GM19324 (cell line): ENCODE measurements at regions not wholly inside any gene's neighbourhood (a gene's known extent, or its start where the extent isn't known, plus 50 kb on each side); places are given as distances from the start of the nearest gene placed in this dataset.
A peak's percentile ranks its signal among the peaks of the same experiment; 100 is the strongest.
"Not testable (repeated sequence)": the region's sequence is repeated elsewhere in the genome, so short reads cannot be mapped to it uniquely, and the experiment has no call there.

Source experiments
- ATAC-seq: cut with Tn5 transposase; IDR thresholded peaks from one replicate; pipeline ENCODE4 v1.9.1; 2021; ENCODE audit warnings: mild to moderate bottlenecking, moderate library complexity; ENCODE audit not compliant: unreplicated experiment, low FRiP score

DNA sequence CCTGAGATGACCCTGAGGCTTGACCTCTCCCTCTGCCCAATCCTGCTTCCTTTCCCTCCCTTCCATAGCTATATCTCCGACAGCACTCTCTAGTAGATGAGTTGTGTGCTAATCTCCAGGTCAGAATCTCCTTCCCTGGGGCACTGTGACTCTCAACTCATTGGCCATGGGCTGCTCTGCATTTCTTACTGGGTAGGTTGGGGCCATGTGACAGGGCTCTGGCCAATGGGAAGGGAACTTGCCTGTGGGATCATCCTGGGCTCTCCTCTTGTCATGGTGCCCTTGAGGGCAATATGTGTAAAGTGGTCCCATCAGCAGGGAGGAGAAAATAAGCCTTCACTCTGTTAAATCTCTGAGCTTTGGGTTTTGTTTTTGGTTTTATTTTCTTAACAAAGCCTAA, 80.1 kb upstream of the ANKRD1 start:
- ATAC-seq: no peak

DNA sequence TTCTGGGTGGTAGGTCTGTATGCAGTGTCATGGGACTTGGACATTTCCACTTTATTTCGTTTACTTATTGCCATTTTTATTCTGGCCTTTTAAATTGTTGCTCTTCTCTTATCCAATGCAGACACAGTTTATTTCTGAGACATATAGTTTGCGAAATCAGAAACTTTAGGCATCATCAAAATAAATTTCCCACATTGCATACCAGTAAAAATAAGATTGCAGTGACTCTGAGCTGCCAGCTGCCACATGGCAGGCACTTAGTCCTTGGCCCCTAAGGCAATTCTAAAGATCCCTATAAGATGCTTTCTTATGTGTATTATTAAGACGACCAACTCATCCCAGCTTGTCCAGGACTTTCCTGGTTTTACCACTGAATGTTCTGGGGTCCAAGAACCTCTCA, 81.8 kb upstream of the ANKRD1 start:
- no peak for ATAC-seq

DNA sequence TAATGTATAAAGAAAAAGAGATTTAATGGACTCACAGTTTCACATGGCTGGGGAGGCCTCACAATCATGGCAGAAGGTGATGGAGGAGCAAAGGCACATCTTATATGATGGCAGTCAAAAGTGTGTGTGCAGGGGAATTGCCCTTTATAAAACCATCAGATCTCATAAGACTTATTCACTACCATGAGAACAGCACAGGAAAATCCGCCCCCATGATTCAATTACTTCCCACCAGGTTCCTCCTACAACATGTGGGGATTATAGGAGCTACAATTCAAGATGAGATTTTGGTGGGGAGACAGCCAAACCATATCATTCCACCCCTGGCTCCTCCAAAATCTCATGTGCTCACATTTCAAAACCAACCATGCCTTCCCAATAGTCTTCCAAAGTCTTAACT, 82.5 kb upstream of the ANKRD1 start:
- not testable (repeated sequence) for ATAC-seq

DNA sequence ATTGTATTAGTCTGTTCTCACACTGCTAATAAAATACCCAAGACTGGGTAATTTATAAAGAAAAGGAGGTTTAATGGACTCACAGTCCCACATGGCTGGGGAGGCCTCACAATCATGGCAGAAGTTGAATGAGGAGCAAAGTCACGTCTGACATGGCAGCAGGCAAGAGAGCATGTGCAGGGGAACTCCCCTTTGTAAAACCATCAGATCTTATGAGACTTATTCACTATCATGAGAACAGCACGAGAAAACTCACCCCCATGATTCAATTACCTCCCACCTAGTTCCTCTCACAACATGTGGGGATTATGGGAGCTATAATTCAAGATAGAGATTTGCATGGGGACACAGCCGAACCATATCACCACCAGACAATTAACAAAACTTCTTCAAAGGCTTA, 84.4 kb upstream of the ANKRD1 start:
- not testable (repeated sequence) for ATAC-seq

DNA sequence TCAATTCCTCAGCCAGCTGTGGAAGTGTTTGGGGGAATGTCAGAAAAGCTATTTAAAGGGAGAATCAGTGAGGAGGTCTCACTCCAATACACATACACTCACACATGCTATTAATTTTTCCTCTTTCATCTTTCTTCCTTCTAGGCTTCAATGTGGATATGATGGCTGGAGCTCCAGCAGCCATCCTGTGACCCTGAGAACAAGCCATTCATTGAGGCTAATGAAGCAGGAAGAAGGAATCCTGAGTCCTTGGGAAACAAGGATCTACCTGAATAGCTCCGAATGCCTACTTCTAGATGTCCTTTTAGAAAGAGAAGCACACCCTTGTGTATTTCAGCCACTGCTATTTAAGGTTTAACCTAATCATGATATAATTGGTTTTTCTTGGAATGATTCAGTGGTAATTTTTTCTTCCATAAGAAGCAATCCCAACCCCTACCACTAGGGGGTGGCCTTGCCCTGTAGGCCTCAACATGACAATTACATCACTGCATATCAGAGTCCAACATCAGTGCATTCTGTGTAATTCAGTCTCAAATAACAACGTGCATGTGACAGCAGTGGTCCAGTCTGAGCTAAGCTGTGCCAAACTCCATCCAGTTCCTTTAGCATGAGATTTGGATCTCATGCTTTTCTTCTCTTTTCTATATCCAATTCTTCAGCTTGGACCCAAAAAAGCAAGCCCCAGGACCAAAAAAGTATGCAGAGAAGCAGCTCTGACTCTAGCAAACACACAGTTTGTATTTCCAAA, 85.3 kb upstream of the ANKRD1 start:
- ATAC-seq: peak; percentile 48

DNA sequence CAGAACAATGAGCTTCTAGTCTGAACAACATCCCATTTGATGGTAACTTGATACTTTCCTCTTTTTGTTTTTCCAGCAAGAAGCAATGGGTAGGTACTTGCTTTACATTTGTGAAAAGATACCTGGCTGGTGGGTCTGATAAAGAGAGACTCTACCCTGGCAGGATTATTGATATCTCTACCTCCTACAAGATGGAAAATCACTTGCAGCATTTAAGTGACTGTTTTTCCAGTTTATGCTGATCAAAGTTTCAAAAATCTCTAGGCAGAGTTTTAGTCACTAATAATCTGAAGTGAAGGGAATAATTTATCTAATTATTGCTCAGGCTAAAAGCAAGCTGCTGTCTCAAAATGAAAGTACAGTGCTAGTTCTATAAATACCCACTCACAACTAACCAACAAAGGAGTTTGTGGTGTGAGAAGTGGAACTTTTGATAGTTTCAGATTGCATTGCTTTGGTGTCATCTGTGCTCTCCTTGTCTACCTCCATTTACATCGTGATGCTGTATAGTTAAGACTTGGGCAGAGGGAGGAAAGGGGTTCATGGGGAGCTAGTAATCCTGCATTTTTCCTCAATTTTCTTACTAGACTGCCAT, 86.0 kb upstream of the ANKRD1 start:
- ATAC-seq: peak; percentile 87

DNA sequence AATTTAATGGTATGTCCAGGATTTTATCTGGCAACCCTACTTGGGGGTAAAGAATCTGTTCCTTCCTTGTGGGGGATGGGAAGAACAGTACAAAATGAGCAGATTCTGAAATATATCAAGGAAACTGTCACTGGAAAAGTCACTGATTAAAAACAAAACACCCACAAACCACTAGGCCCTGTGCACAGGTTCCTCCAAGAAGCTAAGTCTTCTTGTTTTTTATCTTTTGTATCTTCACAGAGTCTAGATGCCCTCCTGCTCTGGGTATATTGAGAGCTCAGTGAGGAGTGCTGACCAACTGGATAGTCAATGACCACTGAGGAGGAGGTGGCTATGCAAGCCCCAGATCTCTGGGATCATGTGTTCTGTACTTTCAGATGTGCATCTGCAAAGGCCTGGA, 86.8 kb upstream of the ANKRD1 start:
- no peak for ATAC-seq

DNA sequence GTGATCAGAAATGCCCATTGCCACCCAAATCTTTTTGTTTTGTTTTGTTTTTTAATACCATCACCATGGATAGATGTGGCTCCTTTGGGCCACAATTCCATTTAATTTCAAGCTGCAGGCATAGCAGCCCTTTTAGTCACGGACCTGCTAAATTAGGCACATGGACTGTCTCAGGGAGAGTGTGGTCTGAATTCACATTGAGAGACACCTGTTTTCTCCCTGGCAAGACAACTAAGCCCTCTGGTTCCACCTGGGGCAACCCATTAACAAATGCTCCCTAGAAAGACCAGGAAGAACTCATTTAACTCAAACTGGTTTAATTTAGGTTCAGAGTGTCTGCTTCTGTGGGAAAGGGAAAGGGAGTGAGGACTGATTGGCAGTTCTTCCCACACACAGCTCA, 88.2 kb upstream of the ANKRD1 start:
- ATAC-seq: no peak

DNA sequence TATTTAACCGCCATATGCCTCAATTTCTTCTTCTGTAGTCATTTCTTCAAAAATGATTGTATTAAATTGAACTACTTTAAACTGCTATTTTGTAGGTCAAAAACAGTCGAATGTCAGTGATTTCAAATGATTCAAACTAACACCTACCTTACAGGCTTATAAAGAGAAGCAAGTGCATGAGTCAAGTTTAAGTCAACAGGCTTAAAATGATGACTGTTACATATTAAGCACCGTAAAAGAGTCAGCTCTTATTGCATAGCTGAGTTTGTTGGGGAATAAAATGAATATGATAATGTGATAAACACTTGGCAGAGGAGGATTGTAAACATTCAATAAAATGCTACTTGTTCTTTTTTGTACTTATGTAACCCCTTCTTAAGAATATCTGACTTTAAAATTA, 90.1 kb upstream of the ANKRD1 start:
- no peak for ATAC-seq

DNA sequence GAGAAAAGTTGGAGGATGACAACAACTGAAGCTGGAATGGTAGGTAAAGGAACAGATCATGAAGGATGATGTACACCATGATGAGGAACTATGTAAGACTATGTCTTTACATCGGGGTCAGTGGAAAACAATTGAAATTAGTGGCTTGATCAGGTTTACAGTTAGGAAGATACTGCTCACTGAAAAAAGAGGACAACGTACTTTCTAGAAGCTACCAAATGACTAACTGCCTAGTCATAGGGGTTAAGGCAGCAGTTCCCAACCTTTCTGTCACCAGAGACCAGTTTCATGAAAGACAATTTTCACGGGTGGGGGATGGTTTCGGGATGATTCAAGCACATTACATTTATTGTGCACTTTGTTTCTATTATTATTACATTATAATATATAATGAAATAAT, 91.6 kb upstream of the ANKRD1 start:
- ATAC-seq: no peak

DNA sequence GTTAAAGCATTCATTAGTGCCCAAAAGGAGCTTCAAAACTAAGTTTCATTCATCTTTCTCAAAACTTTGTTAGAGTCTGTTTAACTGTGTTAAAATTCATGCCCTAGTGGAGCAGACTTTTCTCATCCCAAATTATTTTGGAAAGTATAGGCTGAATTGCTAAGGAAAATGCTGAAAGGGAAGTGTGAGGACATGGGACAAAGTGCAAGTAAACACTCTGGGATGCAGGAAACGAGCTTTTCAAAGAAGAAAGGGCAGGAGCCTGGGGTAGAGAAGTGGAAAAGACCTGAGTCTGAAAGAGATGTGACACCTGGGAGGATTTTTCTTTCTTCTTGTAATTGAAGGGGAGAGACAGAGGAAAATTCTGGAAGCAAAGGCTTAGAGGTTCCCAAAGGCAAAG, 93.1 kb upstream of the ANKRD1 start:
- ATAC-seq: no peak

DNA sequence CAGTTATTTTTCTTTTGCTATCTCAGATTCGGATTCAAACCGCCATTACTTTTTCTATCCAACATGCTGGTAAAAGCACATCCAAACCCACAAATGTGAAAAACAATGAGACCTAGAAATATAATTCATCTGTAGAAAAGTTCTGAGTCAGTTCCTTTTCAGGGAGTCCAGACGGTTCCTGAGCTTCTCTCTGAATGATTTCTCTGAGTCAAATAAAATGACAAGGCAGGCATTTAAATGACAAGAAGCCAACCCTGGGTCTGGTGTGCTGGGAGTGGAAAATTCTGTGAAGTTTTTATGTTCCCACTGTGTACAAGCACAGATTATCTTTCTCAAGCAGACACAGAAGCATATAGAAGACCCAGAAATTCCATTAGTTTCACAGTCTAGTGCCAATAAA, 96.3 kb upstream of the ANKRD1 start:
- ATAC-seq: no peak

DNA sequence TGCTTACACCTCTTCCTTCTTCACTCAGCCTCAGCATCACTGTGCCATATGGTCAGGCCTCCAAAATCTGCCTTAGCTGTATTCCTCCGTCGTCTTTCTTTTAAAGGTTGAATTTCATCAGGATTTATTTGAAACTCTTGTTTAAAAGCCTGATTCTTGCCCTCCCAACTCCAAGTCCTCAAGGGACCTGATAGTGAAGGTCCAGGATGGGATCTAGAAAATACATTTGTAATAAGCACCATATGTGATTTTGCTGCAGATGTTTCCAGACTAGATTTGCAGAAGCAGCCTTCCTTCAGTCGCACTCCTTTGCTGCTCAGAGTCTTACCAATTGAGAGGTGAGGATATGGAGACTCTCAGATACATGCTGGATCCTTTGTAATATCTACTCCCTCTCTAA, 101.0 kb upstream of the ANKRD1 start:
- no peak for ATAC-seq

DNA sequence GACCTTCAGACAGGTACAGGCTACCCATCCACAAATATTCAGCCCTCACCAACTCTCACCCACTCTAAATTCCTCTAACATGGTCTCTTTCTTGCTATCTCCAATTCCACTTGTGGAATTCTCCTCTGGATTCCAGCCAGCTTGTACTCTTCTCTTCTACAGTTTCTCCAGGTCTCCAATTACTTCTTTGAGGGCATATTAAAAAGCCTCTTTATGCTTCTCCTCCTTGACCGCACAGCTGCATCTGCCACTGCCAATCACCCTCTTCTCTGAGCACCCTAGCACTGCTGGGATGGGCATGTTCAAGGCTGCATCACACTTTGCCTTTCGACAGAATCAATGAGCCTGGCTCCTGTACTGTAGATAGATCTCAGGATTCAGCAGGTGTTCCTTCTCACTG, 101.5 kb upstream of the ANKRD1 start:
- ATAC-seq: no peak

DNA sequence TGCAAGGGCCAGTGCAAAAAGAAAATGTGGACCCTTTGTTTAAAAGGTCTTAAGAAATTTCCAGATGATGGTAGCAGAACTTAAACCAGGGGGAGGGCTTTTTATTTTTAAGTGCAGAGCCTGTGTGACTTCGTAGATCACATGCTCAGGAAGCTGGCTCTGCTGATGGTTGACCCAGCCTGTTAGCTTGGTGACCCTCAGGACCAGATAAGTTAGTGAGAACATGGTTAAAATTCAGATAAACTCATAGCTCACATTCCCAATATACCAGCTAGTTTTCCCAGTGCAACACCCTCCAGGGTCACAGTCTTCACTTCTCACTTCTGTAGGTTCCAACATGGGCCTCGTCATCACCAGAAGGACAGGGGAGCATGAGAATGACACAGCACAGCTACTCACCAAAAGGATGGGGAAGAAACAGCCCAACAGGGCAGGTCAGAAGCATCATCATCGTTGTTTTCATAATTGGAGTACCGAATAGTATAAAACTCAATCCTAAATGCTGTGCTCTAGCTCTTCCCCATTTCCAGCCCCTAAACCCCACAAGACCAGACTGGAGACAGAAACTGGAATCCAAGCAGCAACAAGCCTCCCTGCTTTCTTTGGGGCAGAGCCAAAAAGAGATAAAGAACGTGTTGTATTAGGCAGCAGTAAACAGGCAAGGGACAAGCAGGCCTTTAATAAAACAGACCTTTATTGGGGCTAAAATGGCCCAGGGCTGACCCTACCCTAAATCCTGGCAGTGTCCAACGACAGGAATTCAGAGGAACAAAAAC, 102.2 kb upstream of the ANKRD1 start:
- no peak for ATAC-seq

DNA sequence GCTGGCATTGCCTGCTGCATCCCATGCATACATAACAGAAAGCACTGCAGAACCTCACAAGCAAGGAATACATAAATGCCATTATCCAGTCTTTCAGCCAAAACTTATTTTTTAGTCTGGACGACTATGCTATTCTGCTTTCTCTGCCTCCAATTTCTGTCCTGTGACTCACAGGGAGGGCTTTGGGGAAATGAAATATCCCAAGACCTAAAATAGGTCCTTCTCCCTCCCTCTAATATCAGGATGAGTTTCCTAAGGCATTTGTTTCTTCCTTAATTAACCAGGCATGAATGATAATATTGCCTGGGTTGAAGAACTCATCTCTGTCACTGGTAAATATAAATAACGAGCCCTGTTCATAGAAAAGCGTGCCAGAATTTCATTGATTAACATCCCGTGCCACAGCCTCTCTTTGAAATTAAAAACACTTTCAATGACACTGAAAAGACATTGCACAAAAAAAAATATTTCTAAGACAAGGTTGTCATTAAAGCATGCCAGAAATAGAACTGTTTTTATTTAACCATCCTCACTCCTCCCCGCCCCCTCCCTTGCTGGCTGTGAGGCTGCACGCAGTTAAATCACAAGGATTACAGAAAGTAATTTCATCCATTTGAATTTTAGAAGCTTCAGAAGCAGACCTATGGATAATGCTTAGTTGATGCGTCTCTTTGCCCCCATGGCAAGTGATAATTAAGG, 103.0 kb upstream of the ANKRD1 start:
- no peak for ATAC-seq

DNA sequence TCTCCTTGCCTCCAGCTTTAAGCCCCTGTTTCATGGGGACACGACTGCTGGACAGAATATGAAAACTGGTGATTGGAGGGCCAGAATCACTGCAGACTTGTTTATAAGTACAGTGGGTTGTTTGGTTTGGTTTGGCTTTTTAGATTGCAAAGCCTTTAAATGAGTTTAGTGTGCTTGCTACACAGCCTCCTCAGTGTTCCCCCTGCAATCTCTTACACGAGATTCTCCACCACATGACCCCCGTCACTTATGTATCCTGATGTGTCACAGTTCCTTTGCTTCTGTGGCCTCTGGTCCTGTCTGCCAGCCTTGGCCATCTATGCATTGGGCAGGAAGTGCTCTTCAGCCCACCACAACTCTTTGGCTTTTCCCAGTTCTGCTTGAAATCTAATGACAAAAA, 103.7 kb upstream of the ANKRD1 start:
- no peak for ATAC-seq

DNA sequence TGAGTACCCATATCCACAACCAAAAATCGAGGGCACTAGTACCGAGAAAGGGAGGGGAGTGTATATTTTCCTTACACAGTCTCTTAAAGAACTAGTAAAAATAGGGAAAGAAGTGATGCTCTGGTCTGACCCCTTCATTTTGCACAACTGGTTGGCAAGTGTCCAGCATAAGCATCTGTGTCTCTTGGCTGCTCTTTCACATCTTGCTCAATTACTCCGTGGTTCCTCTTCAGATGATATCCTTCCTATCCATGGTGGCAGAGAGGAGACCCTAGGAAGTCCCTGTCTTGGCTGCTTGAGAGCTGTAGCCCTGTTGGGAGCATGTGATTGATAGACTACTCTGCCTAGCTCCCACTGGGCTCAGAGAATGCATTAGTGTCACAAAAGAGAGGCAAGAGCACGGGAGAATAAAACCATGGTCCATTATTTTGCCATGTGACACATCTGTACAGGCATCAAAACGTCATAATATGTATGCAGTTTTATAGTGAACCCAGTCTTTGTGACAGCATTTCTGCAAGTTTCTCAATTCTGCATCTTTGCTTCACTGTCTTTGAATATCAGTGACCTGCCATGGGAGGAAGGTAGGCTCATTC, 111.8 kb upstream of the ANKRD1 start:
- no peak for ATAC-seq

DNA sequence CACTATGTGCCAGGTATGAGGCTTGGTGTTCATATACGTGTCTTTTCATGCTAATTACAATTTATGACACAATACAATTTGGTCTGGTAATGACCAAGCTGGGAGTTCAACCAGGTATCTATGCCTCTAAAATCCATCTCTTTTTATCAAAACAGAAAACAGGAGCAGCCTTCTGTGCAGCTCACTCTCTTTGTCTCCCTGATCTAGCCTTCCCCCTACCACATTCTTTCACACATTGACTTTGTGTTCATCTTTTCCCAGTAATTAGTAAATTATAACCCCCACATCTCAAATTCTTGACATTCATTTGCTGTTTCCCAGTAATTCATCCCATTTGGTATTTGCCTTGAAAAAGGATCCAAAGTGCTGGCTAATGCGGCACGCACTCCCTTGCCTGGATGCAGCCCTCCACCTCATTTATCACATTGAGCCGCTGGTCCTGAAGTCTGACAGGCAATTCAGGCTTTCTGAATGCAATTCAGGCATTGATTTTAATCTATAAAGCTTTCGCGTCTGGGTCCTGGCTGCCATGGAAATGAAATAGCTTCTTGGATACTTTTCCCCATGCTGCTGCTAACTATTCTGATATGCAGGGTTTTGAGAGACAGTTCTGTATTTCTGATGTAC, 112.5 kb upstream of the ANKRD1 start:
- ATAC-seq: no peak

DNA sequence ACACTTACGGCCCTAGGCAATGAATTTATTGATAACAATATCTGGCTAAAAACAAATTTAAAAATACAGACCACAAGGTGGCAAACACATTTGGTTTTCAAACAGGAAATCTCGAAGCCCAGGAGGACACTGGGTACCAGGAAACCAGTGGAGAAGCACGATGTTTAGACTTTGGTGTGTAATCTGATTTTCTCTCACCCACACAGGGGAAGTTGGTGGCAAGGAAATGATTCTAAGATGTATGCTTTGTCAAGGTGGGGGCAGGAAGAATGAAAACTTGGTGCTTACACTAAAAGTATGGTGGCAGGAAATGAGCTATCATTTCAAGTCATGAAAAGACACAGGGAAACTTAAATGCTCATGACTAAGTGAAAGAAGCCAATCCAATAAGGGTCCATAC, 113.2 kb upstream of the ANKRD1 start:
- no peak for ATAC-seq
